Tibial nerve (tissue), 3 donors: ENCODE measurements at regions not wholly inside any gene's neighbourhood (a gene's known extent, or its start where the extent isn't known, plus 50 kb on each side); places are given as distances from the start of the nearest gene placed in this dataset.

Experiments used
- POLR2A ChIP-seq, 2 donors: fragments of 450-650 bp; IDR thresholded peaks; one replicate each; pipeline ENCODE4 v1.6.1; 2017; ENCODE audit warnings: antibody characterized with exemption in 2 of 2, mild to moderate bottlenecking in 2 of 2, moderate library complexity in 2 of 2
- TF ChIP-seq, protein P1 (sequence below), 5 experiments: fragments of 200-600 bp in 3 of 5; fragments of 450-650 bp in 2 of 5; sonication (generic) in 3 of 5; IDR thresholded peaks; one replicate each; pipeline ENCODE4 v1.5.1; 2016 to 2019; ENCODE audit warnings: antibody characterized with exemption in 5 of 5, mild to moderate bottlenecking in 3 of 5, moderate library complexity in 2 of 5

DNA sequence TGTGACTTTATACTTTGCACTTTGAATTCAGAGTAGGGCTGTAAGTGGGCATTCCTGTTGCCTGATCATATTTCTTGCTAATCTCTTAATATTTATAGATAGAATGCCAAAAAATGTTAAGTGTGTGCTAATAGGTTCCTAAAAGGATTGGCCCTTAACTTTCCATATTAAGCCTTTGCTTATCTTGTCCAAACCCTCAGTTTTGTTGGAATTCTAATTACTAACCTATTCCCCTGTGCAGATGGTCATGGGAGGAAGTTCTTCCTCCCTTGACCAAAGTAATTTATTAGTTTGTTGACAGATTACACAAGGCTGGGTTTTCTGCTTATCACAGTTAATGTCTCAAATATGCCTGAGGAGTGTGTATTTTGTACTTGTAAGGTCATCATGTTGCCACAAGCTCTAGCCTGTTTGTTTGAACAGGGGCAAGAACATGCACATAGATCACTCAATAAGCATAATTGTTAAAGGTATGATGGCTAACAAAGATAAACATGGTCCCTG, 541.1 kb upstream of the SPRY2 start:
- TF ChIP-seq, protein P1, sequence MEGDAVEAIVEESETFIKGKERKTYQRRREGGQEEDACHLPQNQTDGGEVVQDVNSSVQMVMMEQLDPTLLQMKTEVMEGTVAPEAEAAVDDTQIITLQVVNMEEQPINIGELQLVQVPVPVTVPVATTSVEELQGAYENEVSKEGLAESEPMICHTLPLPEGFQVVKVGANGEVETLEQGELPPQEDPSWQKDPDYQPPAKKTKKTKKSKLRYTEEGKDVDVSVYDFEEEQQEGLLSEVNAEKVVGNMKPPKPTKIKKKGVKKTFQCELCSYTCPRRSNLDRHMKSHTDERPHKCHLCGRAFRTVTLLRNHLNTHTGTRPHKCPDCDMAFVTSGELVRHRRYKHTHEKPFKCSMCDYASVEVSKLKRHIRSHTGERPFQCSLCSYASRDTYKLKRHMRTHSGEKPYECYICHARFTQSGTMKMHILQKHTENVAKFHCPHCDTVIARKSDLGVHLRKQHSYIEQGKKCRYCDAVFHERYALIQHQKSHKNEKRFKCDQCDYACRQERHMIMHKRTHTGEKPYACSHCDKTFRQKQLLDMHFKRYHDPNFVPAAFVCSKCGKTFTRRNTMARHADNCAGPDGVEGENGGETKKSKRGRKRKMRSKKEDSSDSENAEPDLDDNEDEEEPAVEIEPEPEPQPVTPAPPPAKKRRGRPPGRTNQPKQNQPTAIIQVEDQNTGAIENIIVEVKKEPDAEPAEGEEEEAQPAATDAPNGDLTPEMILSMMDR (IDR thresholded peaks at IDR 0.05) = no peak
- no peak for TF ChIP-seq POLR2A (IDR thresholded peaks at IDR 0.05)
